ENCODE measurements at regions not wholly inside any gene's neighbourhood (a gene's known extent, or its start where the extent isn't known, plus 50 kb on each side); places are given as distances from the start of the nearest gene placed in this dataset.
"Not testable (repeated sequence)": the region's sequence is repeated elsewhere in the genome, so short reads cannot be mapped to it uniquely, and the experiment has no call there.

DNA sequence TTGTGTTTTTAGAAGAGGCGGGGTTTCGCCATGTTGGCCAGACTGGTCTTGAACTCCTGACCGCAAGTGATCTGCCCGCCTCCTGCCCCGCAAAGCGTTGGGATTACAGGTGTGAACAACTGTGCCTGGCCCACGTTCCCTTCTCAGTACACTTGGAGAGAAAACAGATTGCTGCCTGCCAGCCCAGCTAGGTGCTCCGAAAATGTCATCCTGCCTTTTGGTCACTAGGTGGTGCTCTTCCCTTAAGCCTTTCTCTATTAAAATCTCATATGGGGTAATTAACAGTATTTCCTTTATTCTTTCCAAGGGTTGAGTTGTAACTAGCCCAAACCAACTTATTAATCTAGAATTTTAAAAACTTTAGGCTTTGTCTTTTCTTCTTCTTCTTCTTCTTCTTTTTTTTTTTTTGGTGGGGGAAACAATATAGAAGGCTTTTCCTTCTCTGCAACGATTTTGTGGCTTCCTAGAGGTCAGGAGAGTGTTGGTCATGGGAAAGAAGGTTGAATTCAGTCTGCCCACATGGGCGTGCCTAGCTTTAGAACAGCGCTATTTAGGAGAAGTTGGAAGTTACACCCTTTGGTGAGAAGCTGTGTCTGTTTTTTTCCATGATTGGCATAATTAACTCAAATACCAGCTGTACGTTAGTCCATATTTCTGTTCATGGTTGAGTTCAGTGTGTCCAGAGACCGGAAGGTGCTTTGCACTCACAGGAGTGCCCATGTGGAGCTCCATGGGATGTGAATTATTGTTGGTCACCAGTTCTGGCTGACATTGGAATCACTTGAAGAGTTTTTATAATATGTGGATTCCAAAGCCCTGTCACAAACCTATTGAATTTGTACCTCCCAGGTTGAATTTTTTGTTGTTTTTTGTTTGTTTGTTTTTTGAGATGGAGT lies 110.1 kb downstream of the LAT start:
- DNase-seq: not testable (repeated sequence)

DNA sequence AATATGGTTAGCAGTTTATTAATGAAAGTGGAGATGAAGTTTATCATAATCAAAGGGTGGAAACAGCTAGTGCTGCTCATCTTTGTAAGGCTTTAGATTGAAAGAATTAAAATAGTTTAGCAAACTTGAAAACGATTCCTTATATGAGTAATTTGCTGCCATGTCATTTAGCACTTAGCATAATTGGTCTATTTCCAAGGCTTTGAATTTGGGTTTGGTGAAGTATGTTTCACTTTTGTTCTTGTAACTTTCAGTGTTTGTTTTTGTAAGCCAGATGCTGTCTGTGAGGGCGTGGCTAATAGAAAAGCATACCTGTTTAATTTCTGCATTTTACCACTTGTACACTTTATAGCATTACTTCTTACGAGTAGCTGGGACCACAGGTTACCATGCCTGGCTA lies 109.5 kb downstream of the LAT start:
- not testable (repeated sequence) for DNase-seq

DNA sequence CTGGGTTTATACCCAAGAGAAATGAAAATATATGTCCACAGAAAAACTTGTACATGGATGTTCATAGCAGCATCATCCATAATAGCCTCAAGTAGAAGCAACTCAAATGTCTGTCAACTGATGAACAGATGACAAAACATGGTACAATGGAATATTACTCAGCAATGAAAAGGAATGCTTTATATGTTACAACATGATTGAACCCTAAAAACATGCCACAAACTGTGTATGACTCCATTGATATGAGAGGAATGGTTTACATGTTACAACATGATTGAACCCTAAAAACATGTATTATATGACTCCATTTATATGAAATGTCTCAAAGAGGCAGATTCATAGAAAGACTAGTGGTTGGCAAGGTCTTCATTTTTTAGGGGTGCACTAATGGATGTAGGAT lies 104.8 kb downstream of the LAT start:
- not testable (repeated sequence) for DNase-seq

DNA sequence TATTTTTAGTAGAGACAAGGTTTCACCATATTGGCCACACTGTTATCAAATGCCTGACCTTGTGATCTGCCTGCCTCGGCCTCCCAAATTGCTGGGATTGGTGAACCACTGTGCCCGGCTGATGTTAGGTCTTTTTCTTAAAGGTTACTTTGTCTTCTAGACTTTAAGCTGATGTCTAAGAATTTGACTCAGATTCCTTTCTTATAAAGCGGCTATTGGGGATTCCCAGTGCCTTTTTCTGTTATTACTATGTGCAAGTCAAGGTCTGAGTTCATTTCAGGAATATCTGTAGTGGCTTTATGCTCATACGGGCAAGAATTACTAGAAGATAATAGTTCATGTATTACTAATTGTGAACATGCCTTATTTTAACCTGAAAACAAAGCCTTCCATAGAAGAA lies 102.8 kb downstream of the LAT start:
- DNase-seq: not testable (repeated sequence)

GRCh38 chr16:29081829-29082639 lies 97.2 kb downstream of the LAT start:
- DNase-seq: peak in 2 of 5 donors; percentile 29 to 31

DNA sequence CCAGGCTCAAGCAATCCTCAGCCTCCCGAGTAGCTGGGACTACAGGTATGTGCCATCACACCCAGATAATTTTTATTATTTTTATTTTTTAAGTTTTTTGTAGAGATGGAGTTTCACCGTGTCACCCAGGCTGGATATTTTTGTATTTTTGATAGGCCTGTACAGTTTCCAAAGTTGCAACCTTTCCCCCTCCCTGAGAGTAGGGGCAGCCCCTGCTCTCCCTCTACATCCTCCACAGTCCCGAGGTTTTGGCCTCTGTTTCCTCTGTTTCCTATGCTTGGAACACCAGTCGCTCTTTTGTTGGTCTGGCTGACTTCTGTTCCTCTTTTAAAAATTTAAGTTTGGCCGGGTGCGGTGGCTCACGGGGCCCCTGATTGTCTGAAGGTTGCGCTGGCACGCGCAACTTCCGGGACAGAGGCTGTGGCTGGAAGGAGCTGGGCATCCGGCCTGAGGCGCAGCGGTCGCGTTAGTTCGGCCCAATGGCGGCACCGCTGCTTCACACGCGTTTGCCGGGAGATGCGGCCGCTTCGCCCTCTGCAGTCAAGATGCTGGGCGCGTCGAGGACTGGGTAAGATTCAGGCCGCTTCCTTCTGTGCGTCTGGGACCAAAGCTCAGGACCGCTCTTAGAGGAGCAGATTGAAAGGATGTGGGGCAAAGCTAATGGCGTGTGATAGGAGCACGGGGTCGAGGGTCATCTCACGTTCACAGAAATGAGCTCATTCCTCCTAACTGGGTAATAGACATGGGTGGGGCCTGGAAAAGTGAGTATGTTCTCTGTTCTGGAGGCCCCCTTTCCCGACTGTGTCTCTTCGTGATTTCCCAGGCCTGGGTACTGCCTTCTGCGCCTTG lies 89.9 kb downstream of the LAT start:
- peak in 3 of 5 donors; percentile 17 to 69 (median 21) for DNase-seq

DNA sequence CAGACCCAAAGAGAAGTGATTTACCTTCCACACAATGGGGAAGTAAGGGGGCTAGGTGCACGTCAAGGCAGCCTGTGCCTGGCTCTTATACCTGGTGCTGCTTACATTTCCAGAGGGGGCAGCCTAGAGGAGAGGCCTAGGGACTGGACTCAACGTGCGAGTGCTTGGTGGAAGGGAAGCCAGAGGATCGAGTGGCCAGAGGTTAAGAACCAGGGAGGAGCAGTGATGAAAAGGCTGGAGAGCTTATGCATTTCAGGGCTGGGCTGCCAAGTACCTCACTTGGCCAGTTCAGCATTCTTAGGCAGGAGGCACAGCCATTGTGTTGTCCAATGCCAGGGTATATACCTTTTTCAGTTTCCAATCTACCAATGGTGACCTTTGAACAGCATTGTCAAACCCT lies 77.4 kb downstream of the LAT start:
- DNase-seq: not testable (repeated sequence)

GRCh38 chr16:29061467-29061921 lies 76.6 kb downstream of the LAT start:
- not testable (repeated sequence) for DNase-seq

GRCh38 chr16:29060022-29060810 lies 75.4 kb downstream of the LAT start:
- DNase-seq: not testable (repeated sequence)

- not testable (repeated sequence) for DNase-seq
Measured at GRCh38 chr16:29059575-29059974, 74.7 kb downstream of the LAT start.
